Neural cell (in vitro differentiated cells): ENCODE measurements at regions not wholly inside any gene's neighbourhood (a gene's known extent, or its start where the extent isn't known, plus 50 kb on each side); places are given as distances from the start of the nearest gene placed in this dataset.
"Not testable (repeated sequence)": the region's sequence is repeated elsewhere in the genome, so short reads cannot be mapped to it uniquely, and the experiment has no call there.

Experiments used
- H2AFZ ChIP-seq: fragments of 200-600, 300-800 bp; sonication (generic), shearing (Covaris generic); 2 replicates; pipeline ENCODE4 v1.6.0; 2014; ENCODE audit warnings: low read depth, mild to moderate bottlenecking, antibody characterized with exemption, low read length, moderate library complexity
- H3F3A ChIP-seq: fragments of 200-600 bp; shearing (Covaris generic); 2 replicates; pipeline ENCODE4 v1.6.1; 2016; ENCODE audit warnings: mild to moderate bottlenecking, moderate library complexity, mixed read lengths, antibody characterized with exemption, low read length; ENCODE audit not compliant: insufficient read depth, poor library complexity, severe bottlenecking
- H3K27ac ChIP-seq: fragments of 200-600, 300-800 bp; sonication (generic), shearing (Covaris generic); 2 replicates; pipeline ENCODE4 v1.5.1; 2014; ENCODE audit warnings: mild to moderate bottlenecking, low read length, moderate library complexity
- H3K27me3 ChIP-seq: fragments of 300-800, 200-600 bp; sonication (generic), shearing (Covaris generic); 2 replicates; pipeline ENCODE4 v1.6.0; 2014; ENCODE audit warnings: mild to moderate bottlenecking, low read depth, low read length, moderate library complexity; ENCODE audit not compliant: insufficient read depth
- H3K36me3 ChIP-seq: fragments of 300-800, 200-600 bp; sonication (generic), shearing (Covaris generic); 2 replicates; pipeline ENCODE4 v1.5.1; 2014; ENCODE audit warnings: mild to moderate bottlenecking, antibody characterized with exemption, low read length, moderate library complexity; ENCODE audit not compliant: insufficient read depth
- H3K4me2 ChIP-seq: fragments of 300-800, 200-600 bp; sonication (generic), shearing (Covaris generic); 2 replicates; pipeline ENCODE4 v1.6.0; 2014; ENCODE audit warnings: mild to moderate bottlenecking, low read length
- H3K4me3 ChIP-seq: fragments of 300-800, 200-600 bp; sonication (generic), shearing (Covaris generic); 2 replicates; pipeline ENCODE4 v1.5.1; 2014; ENCODE audit warnings: mild to moderate bottlenecking, low read length, moderate library complexity
- H3K79me2 ChIP-seq: fragments of 200-600 bp; shearing (Covaris generic); replicated peaks from 2 replicates; pipeline ENCODE4 v1.6.0; 2014; ENCODE audit warnings: mild to moderate bottlenecking, low read length, moderate library complexity; ENCODE audit not compliant: insufficient read depth
- H3K9ac ChIP-seq: fragments of 300-800, 200-600 bp; sonication (generic), shearing (Covaris generic); 2 replicates; pipeline ENCODE4 v1.6.1; 2016; ENCODE audit warnings: mild to moderate bottlenecking, low read length, mixed read lengths
- H3K9me2 ChIP-seq: fragments of 200-600 bp; shearing (Covaris generic); 2 replicates; pipeline ENCODE4 v1.6.1; 2016; ENCODE audit warnings: mild to moderate bottlenecking, low read length, mixed read lengths; ENCODE audit not compliant: insufficient read depth
- H3K9me3 ChIP-seq: fragments of 200-600, 300-800 bp; sonication (generic), shearing (Covaris generic); 2 replicates; pipeline ENCODE4 v1.6.1; 2016; ENCODE audit warnings: mild to moderate bottlenecking, mixed run types, low read length, moderate library complexity, mixed read lengths
- H4K20me1 ChIP-seq: fragments of 200-600 bp; shearing (Covaris generic); 2 replicates; pipeline ENCODE4 v1.6.1; 2016; ENCODE audit warnings: mild to moderate bottlenecking, mixed run types; ENCODE audit not compliant: insufficient read depth
- CTCF ChIP-seq: fragments of 450-650 bp; IDR thresholded peaks from 2 replicates; pipeline ENCODE4 v1.5.1; 2014; ENCODE audit warnings: antibody characterized with exemption, mild to moderate bottlenecking, moderate library complexity; ENCODE audit not compliant: poor library complexity, severe bottlenecking
- EP300 ChIP-seq: fragments of 450-650 bp; conservative IDR thresholded peaks from 2 replicates; pipeline ENCODE4 v1.6.1; 2014; ENCODE audit warnings: antibody characterized with exemption, mild to moderate bottlenecking, moderate library complexity; ENCODE audit not compliant: poor library complexity, severe bottlenecking
- MXI1 ChIP-seq: fragments of 450-650 bp; conservative IDR thresholded peaks from 2 replicates; pipeline ENCODE4 v1.6.1; 2014; ENCODE audit warnings: antibody characterized with exemption, mild to moderate bottlenecking; ENCODE audit not compliant: poor library complexity, severe bottlenecking
- POLR2AphosphoS5 ChIP-seq: IDR thresholded peaks from 2 replicates; pipeline ENCODE4 v1.6.1; 2012
- RAD21 ChIP-seq: fragments of 450-650 bp; conservative IDR thresholded peaks from 2 replicates; pipeline ENCODE4 v1.6.1; 2014; ENCODE audit warnings: antibody characterized with exemption, mild to moderate bottlenecking, moderate library complexity
- REST ChIP-seq: IDR thresholded peaks from 2 replicates; pipeline ENCODE4 v1.6.1; 2012; ENCODE audit warnings: borderline replicate concordance
- TAF1 ChIP-seq: IDR thresholded peaks from 2 replicates; pipeline ENCODE4 v1.6.1; 2012; ENCODE audit warnings: low read depth

DNA sequence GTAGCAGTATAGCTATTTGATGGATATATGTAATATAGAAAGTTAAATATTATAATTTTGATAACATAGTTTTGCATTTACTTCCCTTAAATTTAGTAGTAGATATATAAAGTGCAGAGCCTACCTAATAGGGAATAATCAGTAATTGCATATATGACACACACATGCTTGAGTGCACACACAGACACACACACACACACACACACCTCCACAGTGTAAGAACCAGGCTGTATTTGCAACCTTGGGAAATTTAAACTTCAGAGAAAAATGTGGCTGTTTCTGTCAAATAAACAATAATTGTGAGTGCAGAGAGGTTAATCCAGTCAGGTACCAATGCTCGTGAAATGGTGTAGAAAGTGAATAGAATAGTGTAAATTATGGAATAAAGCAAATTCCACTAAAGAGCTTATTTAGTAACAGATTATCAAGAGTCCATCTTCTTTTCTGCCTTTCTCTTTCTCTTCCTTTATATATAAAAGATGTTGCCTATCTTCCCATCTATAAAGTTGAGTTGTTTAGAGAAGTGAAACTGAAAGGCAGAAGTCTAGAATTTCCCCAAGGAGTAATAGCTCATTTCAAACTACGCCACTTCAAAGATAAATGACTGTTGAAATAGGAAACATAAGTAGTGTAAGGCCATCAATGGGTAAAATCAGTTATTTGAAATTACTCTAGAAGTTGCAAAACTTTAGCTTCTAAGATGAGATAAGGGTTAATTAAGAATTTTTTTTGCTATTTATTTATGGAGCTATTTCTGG, 273.7 kb downstream of the SRGAP2C start:
- Histone ChIP-seq H3K27ac (no peak overlapping the region), H3K36me3 (no peaks in the 10 kb centered on the region), H3K4me3 (no peak overlapping the region), H3K79me2 (no peaks in the 10 kb centered on the region), H3K27me3 (no peaks in the 10 kb centered on the region), H3K9me2 (no peaks in the 10 kb centered on the region), H3F3A (no peaks in the 10 kb centered on the region), H3K4me2 (no peak overlapping the region), H2AFZ (no peak overlapping the region), H3K9me3 (no peaks in the 10 kb centered on the region), H3K9ac (no peak overlapping the region), H4K20me1 (no peaks in the 10 kb centered on the region)
- TF ChIP-seq RAD21 (no peak), POLR2AphosphoS5 (no peak), EP300 (no peak)

- H3K4me3 ChIP-seq, result no peak overlapping the region
- H3K36me3 ChIP-seq, result no peaks in the 10 kb centered on the region
- TF ChIP-seq RAD21 (no peak), REST (no peak), POLR2AphosphoS5 (no peak), MXI1 (no peak), TAF1 (no peak), CTCF (no peak)
- no peaks in the 10 kb centered on the region for H3K27me3 ChIP-seq
- no peaks in the 10 kb centered on the region for H3K9me2 ChIP-seq
- H3K79me2 ChIP-seq, result no peaks in the 10 kb centered on the region
- no peak overlapping the region for H3K4me2 ChIP-seq
- H3F3A ChIP-seq, result no peaks in the 10 kb centered on the region
- no peak overlapping the region for H2AFZ ChIP-seq
- H4K20me1 ChIP-seq, result no peaks in the 10 kb centered on the region
- H3K9ac ChIP-seq, result no peak overlapping the region
- H3K27ac ChIP-seq, result no peak overlapping the region
- no peaks in the 10 kb centered on the region for H3K9me3 ChIP-seq
These were observed 274.5 kb downstream of the SRGAP2C start for GRCh38 chr1:121459235-121459634.

GRCh38 chr1:121469395-121469794, 284.6 kb downstream of the SRGAP2C start:
- not testable (repeated sequence) for H3K9ac ChIP-seq, H3K27me3 ChIP-seq, H3K27ac ChIP-seq, H3K4me3 ChIP-seq, H3K4me2 ChIP-seq, H4K20me1 ChIP-seq, H2AFZ ChIP-seq, H3K9me2 ChIP-seq, H3K79me2 ChIP-seq, H3K9me3 ChIP-seq, H3F3A ChIP-seq, H3K36me3 ChIP-seq

GRCh38 chr1:121470401-121470800, 285.6 kb downstream of the SRGAP2C start:
- H3K9ac ChIP-seq, H3K9me3 ChIP-seq, H2AFZ ChIP-seq, H4K20me1 ChIP-seq, H3F3A ChIP-seq, H3K9me2 ChIP-seq, H3K4me2 ChIP-seq, H3K27ac ChIP-seq, H3K79me2 ChIP-seq, H3K36me3 ChIP-seq, H3K27me3 ChIP-seq, H3K4me3 ChIP-seq: not testable (repeated sequence)
